Esophagus muscularis mucosa (tissue), 4 donors: ENCODE measurements at regions not wholly inside any gene's neighbourhood (a gene's known extent, or its start where the extent isn't known, plus 50 kb on each side); places are given as distances from the start of the nearest gene placed in this dataset.

ENCODE experiments used
- CTCF ChIP-seq, 3 experiments: fragments of 200-600 bp in 2 of 3; fragments of 450-650 bp in 1 of 3; sonication (generic) in 2 of 3; IDR thresholded peaks; one replicate each; pipeline ENCODE4 v1.5.1; 2017 to 2019; ENCODE audit warnings: antibody characterized with exemption in 3 of 3, mild to moderate bottlenecking in 2 of 3, moderate library complexity in 1 of 3
- EP300 ChIP-seq: sonication (generic); formaldehyde crosslinking; IDR thresholded peaks from one replicate; pipeline ENCODE4 v1.6.1; 2017; ENCODE audit warnings: antibody characterized with exemption
- POLR2A ChIP-seq: fragments of 450-650 bp; IDR thresholded peaks from one replicate; pipeline ENCODE4 v1.6.1; 2017; ENCODE audit warnings: antibody characterized with exemption, moderate library complexity, mild to moderate bottlenecking, low read depth
- POLR2AphosphoS5 ChIP-seq, 2 donors: sonication (generic); formaldehyde crosslinking; IDR thresholded peaks; one replicate each; pipeline ENCODE4 v1.6.1; 2017; ENCODE audit warnings: antibody characterized with exemption in 2 of 2

GRCh38 chr6:62626661-62627060, 340.6 kb upstream of the KHDRBS2 start:
- TF ChIP-seq CTCF (IDR thresholded peaks at IDR 0.05) (no peak), EP300 (no peak), POLR2A (no peak), POLR2AphosphoS5 (IDR thresholded peaks at IDR 0.05) (no peak)
